Parathyroid adenoma (tissue), 2 donors: ENCODE measurements at regions not wholly inside any gene's neighbourhood (a gene's known extent, or its start where the extent isn't known, plus 50 kb on each side); places are given as distances from the start of the nearest gene placed in this dataset.

ENCODE experiments used
- H2AFZ ChIP-seq: fragments of 300-600 bp; sonication (generic); one replicate; pipeline ENCODE4 v1.7.0; 2017; ENCODE audit warnings: antibody characterized with exemption, mild to moderate bottlenecking
- H3K27ac ChIP-seq: fragments of 300-600 bp; sonication (generic); one replicate; pipeline ENCODE4 v1.7.0; 2017
- H3K27me3 ChIP-seq: fragments of 300-600 bp; sonication (generic); one replicate; pipeline ENCODE4 v1.7.0; 2017; ENCODE audit warnings: low read length; ENCODE audit not compliant: control insufficient read depth, insufficient read depth
- H3K36me3 ChIP-seq: fragments of 300-600 bp; sonication (generic); one replicate; pipeline ENCODE4 v1.7.0; 2017; ENCODE audit warnings: low read length; ENCODE audit not compliant: control insufficient read depth, insufficient read depth
- H3K4me1 ChIP-seq: fragments of 300-600 bp; sonication (generic); one replicate; pipeline ENCODE4 v1.7.0; 2017; ENCODE audit warnings: control low read depth
- H3K4me2 ChIP-seq: fragments of 300-600 bp; sonication (generic); one replicate; pipeline ENCODE4 v1.7.0; 2017; ENCODE audit warnings: low read length
- H3K4me3 ChIP-seq: fragments of 300-600 bp; sonication (generic); one replicate; pipeline ENCODE4 v1.7.0; 2017; ENCODE audit warnings: low read depth, low read length
- H3K79me2 ChIP-seq: fragments of 300-600 bp; sonication (generic); one replicate; pipeline ENCODE4 v1.7.0; 2017; ENCODE audit warnings: control low read depth
- H3K9ac ChIP-seq: fragments of 300-600 bp; sonication (generic); one replicate; pipeline ENCODE4 v1.7.0; 2017; ENCODE audit warnings: mild to moderate bottlenecking
- H3K9me3 ChIP-seq: fragments of 300-600 bp; sonication (generic); one replicate; pipeline ENCODE4 v1.7.0; 2017; ENCODE audit warnings: low read length; ENCODE audit not compliant: control insufficient read depth
- TF ChIP-seq, protein P1 (sequence below): fragments of 300-600 bp; sonication (generic); IDR thresholded peaks from one replicate; pipeline ENCODE4 v1.7.0; 2017; ENCODE audit warnings: antibody characterized with exemption, mild to moderate bottlenecking
- donor health status: primary hyperparathyroidism.

DNA sequence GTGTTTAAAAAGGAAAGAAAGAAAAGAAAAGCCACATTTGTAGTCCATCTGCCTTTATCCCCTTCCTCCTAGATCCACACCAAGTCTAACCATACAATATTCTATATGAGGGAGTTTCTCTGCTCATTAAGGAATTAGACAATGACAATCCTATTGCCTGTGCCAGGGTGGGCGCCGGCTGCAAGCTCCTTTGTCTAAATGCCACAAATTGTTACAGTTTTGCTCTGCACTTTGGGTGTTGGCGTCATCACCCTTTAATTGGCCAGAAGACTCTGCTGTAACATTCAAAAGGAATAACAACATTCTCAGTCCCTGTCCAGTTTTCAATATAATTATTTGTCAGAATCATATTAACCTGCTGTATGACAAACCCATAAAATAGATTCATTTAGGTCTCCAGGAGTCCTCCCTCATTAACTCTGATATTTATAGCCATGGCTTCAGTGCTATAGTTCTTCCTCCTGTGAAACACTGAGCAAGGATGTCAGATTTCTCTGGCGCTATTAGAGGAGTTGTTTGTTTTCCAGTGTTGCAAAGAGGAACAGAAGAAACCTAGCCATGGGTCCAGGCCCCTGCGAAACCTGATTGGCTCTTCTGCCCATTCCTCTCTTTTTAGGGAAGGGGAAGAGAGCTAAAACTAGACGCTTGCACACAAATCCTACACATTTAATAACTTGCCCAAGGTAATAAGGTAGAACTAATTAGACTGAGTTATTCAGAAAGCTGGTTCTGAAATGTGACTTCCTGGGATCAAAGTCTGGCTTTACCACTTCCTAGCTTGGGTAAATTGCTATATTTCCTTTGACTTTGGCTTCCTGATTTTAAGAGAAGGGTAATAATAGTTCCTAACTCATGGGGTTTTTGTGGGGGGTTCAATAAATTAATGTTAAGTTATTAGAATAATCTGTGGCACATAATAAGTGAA, 112.4 kb downstream of the CD47 start:
- Histone ChIP-seq H3K4me1 (no peaks in the 10 kb centered on the region), H3K9ac (no peak overlapping the region), H3K4me3 (no peak overlapping the region)

DNA sequence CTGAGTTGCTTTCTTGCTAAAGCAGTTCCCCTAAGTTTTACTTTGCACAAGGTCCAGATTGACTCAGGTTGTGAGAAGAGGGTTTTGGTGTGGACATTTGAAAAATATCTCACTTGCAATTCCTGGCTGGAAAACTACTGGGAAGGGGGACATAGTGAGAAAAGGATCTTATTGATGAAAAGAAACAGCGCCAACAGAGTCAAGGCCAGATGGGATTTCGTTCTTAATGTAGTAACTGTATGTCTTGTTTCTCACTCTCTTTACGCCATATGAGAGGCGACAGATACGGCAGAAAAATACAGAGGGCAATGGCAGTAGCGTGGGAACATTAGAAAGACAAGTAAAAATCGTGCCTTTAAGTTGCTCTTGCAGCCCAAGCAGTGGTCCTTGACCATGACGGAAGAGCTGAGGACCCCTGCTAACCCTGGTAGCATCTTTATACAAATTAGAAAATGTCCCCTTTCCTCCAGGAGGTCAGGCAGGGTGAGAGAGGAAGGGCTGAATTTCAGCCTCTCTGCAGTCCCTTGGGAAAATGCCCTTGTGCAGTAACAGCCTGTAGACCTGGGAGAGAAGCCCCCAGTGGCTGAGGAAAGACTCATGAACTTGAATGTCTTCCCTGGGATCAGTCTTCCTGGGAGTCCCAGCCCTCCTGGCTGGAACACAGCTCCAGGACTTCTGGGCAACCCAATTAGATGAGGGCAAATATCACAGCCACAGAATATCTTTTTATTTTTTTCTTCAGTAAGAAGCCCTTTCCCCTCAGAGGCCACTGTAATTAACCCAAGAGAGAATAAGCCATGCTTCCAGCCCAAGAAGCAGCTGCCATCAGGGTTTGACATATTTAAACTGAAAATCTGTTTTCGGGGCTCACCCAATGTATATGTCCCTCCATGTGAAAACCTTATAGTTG, 113.4 kb downstream of the CD47 start:
- no peaks in the 10 kb centered on the region for H3K4me1 ChIP-seq
- TF ChIP-seq, protein P1, sequence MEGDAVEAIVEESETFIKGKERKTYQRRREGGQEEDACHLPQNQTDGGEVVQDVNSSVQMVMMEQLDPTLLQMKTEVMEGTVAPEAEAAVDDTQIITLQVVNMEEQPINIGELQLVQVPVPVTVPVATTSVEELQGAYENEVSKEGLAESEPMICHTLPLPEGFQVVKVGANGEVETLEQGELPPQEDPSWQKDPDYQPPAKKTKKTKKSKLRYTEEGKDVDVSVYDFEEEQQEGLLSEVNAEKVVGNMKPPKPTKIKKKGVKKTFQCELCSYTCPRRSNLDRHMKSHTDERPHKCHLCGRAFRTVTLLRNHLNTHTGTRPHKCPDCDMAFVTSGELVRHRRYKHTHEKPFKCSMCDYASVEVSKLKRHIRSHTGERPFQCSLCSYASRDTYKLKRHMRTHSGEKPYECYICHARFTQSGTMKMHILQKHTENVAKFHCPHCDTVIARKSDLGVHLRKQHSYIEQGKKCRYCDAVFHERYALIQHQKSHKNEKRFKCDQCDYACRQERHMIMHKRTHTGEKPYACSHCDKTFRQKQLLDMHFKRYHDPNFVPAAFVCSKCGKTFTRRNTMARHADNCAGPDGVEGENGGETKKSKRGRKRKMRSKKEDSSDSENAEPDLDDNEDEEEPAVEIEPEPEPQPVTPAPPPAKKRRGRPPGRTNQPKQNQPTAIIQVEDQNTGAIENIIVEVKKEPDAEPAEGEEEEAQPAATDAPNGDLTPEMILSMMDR = no peak
- H3K36me3 ChIP-seq = no peaks in the 10 kb centered on the region

More for the DNA sequence above, 112.4 kb downstream of the CD47 start:
- TF ChIP-seq, protein P1 = no peak
- no peaks in the 10 kb centered on the region for H3K9me3 ChIP-seq
- no peak overlapping the region for H3K4me2 ChIP-seq
- no peaks in the 10 kb centered on the region for H3K36me3 ChIP-seq
- no peaks in the 10 kb centered on the region for H3K79me2 ChIP-seq
- no peaks in the 10 kb centered on the region for H3K27me3 ChIP-seq
- H2AFZ ChIP-seq = no peak overlapping the region
- H3K27ac ChIP-seq = no peak overlapping the region

DNA sequence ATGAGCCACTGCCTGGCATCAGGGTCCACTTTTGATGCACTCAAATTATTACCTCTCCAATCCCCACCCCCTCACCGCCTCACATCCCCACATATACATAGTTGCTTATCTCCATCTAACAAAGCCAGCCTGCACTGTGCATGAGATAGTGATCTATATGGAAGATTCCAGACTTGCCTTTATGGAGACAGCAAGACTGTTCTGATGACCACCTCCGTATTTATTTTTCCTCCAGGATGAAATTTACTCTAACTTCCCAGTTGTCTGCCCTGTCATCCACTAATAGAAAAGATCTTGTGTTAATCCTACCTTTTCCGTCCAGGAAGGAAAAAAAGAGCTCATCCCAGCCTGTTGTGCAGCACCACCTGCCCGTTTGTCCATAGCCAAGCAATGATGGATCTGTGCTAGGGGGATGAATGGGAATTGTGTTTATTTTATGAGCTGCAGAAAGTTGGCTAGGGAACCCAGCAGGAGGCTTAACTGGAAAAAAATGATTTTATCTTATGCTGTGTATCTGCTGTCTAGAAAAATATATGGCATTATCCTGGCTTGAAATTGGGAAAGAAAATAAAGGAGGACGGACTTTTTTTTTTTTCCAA, 114.5 kb downstream of the CD47 start:
- H3K27ac ChIP-seq = no peak overlapping the region
- TF ChIP-seq, protein P1 = no peak
- H3K27me3 ChIP-seq = no peaks in the 10 kb centered on the region
- no peak overlapping the region for H3K4me3 ChIP-seq
- no peaks in the 10 kb centered on the region for H3K36me3 ChIP-seq
- H3K9ac ChIP-seq = no peak overlapping the region
- no peaks in the 10 kb centered on the region for H3K79me2 ChIP-seq
- H3K4me1 ChIP-seq = no peaks in the 10 kb centered on the region
- no peaks in the 10 kb centered on the region for H3K9me3 ChIP-seq
- no peak overlapping the region for H2AFZ ChIP-seq
- H3K4me2 ChIP-seq = no peak overlapping the region

More for the DNA sequence above, 113.4 kb downstream of the CD47 start:
- H3K9ac ChIP-seq = no peak overlapping the region
- no peak overlapping the region for H3K27ac ChIP-seq
- no peak overlapping the region for H2AFZ ChIP-seq
- no peak overlapping the region for H3K4me3 ChIP-seq
- H3K27me3 ChIP-seq = no peaks in the 10 kb centered on the region
- H3K4me2 ChIP-seq = no peak overlapping the region
- no peaks in the 10 kb centered on the region for H3K79me2 ChIP-seq
- no peaks in the 10 kb centered on the region for H3K9me3 ChIP-seq

DNA sequence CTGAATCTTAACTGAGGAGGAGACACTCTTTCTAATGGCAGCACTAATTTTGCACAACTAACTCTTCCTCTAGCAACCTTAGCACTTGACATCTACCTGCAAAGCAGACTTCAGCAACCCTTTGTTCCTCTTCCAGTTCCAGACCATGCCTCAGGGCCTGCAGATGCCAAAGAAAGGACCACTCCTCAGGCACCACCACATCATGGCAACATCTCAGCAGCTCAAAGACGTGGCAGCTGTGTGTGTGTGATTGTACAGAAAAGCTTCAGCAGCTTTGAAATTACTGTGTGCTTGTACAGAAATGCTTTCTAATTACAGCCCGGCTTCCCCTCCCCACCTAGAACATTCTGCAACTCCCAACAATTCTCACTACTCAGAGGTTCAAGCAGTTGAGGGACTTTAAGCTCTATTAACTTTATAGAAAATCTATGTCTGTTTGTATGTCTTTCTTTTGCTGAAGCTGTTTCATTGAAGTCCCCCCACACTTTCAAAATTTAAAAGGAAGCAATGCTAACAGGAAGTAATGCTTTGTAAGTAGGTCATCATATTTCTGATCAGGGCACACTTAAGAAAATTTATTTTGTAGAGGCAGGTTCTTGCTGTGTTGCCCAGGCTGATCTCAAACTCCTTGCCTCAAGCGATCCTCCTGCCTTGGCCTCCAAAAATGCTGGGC, 115.2 kb downstream of the CD47 start:
- no peak overlapping the region for H2AFZ ChIP-seq
- no peak overlapping the region for H3K27ac ChIP-seq
- H3K4me1 ChIP-seq = no peaks in the 10 kb centered on the region
- H3K79me2 ChIP-seq = no peaks in the 10 kb centered on the region
- no peaks in the 10 kb centered on the region for H3K36me3 ChIP-seq
- H3K27me3 ChIP-seq = no peaks in the 10 kb centered on the region
- no peak overlapping the region for H3K4me2 ChIP-seq
- H3K9me3 ChIP-seq = no peaks in the 10 kb centered on the region
- TF ChIP-seq, protein P1 = no peak
- no peak overlapping the region for H3K4me3 ChIP-seq
- no peak overlapping the region for H3K9ac ChIP-seq
